ACC112 (cell line): ENCODE measurements at regions not wholly inside any gene's neighbourhood (a gene's known extent, or its start where the extent isn't known, plus 50 kb on each side); places are given as distances from the start of the nearest gene placed in this dataset.
"Not testable (repeated sequence)": the region's sequence is repeated elsewhere in the genome, so short reads cannot be mapped to it uniquely, and the experiment has no call there.

ENCODE experiments used
- H2AFZ ChIP-seq: fragments of 200-600 bp; sonication (generic); one replicate; pipeline ENCODE4 v1.6.0; 2017; ENCODE audit warnings: antibody characterized with exemption, low read length; ENCODE audit not compliant: unreplicated experiment
- H3K27ac ChIP-seq: fragments of 200-600 bp; sonication (generic); 2 replicates; pipeline ENCODE4 v1.5.1; 2014; ENCODE audit warnings: low read depth, mild to moderate bottlenecking, antibody characterized with exemption, low read length, moderate library complexity
- H3K27me3 ChIP-seq: fragments of 200-600 bp; sonication (generic); 2 replicates; pipeline ENCODE4 v1.6.1; 2014; ENCODE audit warnings: mild to moderate bottlenecking, antibody characterized with exemption, low read length, moderate library complexity, mixed read lengths; ENCODE audit not compliant: insufficient read depth
- H3K36me3 ChIP-seq: fragments of 200-600 bp; sonication (generic); 2 replicates; pipeline ENCODE4 v1.6.1; 2016; ENCODE audit warnings: mild to moderate bottlenecking, antibody characterized with exemption, low read length, moderate library complexity, mixed read lengths; ENCODE audit not compliant: insufficient read depth
- H3K4me1 ChIP-seq: fragments of 200-600 bp; sonication (generic); one replicate; pipeline ENCODE4 v1.6.1; 2016; ENCODE audit warnings: low read length, mixed read lengths; ENCODE audit not compliant: insufficient read depth, unreplicated experiment, control insufficient read depth
- H3K4me3 ChIP-seq: fragments of 200-600 bp; sonication (generic); 2 replicates; pipeline ENCODE4 v1.5.1; 2014; ENCODE audit warnings: mild to moderate bottlenecking, low read depth, low read length
- H3K79me2 ChIP-seq: fragments of 200-600 bp; sonication (generic); one replicate; pipeline ENCODE4 v1.6.0; 2016; ENCODE audit warnings: low read length; ENCODE audit not compliant: control insufficient read depth, unreplicated experiment, insufficient read depth

GRCh38 chrY:8922576-8922975 lies 414.7 kb upstream of the TSPY4 start:
- not testable (repeated sequence) for H3K36me3 ChIP-seq, H2AFZ ChIP-seq, H3K4me1 ChIP-seq, H3K27me3 ChIP-seq, H3K4me3 ChIP-seq, H3K27ac ChIP-seq, H3K79me2 ChIP-seq
